ENCODE measurements at regions not wholly inside any gene's neighbourhood (a gene's known extent, or its start where the extent isn't known, plus 50 kb on each side); places are given as distances from the start of the nearest gene placed in this dataset.

DNA sequence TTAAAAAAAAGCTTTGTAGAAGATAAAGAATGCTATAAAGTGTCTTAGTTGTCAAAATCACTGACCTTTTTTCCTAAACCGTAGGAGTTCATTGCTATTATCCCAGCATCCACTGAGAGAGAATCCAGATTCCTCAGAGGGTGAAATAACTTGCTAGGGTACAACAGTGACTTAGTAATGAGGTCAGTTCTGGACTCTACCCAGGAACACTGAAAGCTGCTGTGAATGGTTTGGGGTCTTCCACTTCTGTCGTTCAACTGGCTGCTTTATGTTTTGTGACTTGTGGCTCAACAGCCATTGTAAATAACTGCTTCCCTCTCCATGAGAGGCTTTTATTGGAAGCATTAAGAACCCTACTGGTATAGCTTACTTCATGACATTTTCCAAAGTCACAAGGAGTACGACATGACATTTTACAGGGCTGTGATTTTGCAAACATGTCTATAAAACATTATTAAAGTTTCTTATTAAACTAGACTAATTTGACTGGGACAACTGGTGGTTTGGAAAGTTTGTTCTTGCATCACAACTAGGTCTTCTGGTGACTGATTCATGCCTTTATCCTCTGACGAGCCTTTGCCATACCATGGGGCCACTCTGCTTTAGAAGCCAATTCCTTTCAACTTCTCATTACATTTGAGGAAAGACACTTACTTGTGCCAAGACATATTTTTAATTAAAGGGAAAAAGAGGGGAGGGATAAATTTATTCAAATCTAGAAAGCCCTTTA lies 92.2 kb upstream of the CDH11 start:
- no peak for DNase-seq

DNA sequence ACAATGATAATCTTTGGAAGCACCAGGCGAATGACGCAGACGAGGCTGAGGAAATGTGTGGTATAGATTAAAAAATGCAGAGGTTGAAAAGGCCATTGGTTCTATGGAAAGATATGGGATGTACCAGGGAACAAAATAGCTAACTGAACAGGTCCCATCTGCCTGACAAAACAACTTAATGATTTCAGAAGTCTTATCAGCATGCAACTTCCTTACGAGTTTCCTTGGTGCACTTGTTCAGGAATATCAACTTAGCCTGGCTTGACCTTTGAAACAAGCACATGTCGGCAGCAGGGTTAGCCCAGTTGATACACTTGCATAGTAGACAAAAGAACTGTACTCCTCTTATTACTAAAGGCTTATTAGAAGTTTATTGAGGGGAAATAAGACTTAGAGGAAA lies 90.9 kb upstream of the CDH11 start:
- DNase-seq = no peak

DNA sequence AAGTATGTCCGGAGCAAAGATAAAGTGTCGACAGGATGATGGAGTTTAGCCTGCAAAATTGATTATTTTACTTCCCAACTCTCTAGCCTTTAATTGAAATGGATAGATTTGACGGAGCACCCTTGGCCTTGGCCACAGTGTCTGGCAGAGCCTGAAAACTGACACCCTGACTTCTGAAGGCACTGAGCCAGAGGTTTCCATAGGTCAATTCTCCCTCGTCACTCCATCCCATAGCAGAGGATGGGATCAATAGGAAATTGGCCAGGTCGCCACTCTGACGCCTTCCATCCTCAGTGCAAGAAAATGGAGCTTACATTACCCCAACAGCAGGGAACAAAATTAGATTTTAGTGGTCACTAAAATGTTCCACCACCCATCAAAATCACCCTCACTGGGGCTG lies 90.4 kb upstream of the CDH11 start:
- DNase-seq = no peak

DNA sequence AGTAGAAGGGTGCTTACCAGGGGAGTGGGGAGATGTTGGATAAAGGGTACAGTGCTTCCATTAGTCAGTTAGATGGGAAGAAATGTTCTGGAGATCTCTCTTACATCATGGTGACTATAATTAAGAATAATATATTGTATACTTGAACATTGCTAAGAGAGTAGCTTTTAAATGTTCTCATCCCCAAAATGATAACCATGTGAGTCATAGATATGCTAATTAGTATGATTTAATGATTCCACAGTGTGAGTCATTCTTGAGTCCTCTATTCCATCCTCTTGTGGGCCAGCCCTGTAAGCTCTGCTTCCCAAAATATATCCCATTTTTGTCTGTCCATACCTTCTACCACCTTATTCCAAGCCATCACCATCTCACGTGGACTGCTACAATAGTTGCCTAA lies 80.6 kb upstream of the CDH11 start:
- no peak for DNase-seq

DNA sequence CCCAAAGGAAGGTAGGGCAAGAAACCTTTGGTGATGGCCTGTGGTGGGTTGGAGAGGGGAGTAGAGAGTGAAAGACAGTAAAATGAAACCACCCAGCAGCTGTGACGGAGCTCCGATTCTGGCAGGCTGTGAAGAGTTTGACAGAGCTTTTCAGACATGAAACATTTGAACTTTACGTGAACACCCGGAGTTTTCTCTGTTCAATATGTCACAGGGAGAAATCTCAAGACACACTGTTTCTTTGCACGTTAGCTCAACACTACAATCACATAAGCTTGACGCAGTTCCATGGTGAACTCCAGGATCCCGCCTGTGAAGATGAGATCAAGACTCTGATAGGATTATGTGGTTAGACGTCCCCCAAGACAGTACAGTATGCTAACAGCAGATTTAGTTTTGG lies 79.6 kb upstream of the CDH11 start:
- no peak for DNase-seq

DNA sequence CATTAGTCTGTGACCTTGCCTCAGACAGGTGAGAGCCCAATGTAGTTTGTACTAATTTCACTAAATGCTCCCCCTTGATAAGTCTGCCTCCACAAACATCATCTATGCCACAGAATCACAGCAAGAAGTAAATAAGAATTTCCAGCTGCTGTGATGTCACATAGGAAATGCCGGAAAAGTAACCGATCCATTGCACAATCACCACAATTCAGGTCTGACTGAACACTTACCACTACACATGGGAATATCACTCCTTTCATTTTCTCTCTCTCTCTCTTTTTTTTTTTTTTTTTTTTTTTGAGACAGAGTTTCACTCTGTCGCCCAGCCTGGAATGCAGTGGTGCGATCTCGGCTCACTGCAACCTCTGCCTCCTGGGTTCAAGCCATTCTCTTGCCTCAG lies 79.0 kb upstream of the CDH11 start:
- DNase-seq = no peak

DNA sequence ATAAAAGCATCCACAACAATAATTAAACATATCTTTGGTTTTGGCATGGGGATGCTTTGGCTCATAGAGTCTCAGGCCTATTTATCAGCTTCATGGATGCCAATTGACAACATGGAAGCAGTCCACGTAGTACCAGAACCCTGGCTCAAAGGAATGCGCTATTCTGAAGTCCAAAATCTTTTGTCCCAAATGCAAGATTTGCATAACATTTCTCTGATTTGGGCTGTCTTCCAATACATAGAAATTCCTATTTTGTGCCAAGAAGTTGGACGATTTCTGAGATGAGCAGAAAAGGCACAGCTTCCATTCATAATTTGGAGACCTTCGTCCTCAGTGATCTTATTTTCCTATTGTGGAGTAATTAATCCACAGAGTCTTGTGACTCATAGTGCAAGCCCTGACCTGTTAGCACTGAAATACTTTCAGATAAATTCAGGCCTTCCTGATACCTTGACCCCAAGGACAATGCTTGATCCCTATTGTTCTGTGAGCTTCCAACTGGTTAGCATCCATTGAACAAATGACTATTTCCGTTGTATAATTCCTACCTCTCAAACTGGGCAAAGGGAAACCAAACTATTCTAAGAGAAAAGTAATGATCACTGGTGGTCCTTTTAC lies 78.4 kb upstream of the CDH11 start:
- DNase-seq = no peak

DNA sequence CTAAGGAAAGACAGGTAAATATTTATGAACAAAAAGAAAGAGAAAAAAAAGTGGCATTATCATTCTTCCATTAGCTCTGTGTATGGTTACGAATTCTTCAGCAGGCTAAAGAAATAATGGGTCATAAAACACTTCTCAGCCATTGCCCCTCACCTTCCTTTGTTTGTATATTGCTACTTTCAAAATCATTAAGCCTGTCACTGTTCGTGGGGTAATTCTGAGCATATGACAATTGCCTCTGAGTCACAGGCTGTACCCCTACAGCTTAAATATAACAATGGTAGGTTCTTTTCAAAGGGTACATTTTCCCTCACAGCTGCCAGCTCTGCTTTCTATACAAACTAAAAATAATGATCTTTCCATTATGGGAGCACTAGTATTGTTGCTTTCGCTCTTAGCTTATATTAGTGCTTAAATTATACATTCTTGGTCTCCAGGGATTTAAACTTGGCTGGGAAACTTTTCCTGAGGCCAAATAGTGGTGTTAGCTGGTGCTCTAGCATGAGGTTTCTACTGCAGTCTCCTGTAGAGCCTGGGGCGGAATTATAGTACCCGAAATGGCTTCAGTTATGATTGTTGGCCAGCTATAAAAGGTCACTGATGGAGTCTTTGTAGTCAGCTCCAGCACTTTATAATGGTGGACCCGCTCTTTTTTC lies 74.7 kb upstream of the CDH11 start:
- no peak for DNase-seq

DNA sequence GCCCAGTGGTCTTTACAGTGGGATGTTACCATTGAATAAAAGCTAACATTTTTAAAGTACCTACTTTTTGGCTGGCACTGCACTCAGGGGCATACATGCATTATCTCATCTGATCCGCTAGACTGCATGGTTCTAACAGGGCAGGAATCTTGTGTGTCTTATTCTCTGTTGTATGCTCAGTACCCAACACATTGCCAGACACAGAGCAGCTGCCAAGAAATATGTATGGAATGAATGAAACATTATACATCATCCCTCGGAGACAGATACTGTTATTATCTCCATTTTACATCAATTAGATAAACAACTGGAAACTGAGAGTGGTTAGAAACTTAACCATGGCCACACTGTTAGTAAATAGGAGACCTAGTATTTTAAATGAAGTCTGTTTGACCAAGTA lies 74.1 kb upstream of the CDH11 start:
- no peak for DNase-seq

DNA sequence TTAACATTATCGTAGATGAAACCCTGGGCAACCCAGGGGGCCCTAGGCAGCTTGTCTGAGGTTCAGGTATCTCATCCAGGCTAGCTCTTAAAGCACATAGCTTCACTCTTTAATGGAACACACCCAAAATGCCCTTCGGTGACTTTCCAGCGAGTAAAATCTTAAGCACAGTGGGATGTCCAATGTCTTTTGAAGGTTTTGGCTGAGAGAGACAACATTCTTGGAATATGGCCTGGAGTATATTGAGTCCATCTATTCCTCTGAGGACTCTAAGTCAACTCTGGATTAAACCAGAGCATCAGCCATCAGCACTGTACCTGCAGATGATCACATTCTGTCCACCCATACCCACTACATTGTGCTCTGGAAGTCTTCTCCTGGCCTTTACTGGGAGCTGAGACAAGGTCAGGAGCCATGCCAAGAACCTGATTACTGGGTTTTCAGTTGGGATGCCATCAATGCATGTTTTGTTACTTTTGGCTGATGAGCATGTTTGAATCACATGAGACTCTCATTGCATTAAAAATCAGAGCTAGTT lies 63.4 kb upstream of the CDH11 start:
- DNase-seq = no peak

DNA sequence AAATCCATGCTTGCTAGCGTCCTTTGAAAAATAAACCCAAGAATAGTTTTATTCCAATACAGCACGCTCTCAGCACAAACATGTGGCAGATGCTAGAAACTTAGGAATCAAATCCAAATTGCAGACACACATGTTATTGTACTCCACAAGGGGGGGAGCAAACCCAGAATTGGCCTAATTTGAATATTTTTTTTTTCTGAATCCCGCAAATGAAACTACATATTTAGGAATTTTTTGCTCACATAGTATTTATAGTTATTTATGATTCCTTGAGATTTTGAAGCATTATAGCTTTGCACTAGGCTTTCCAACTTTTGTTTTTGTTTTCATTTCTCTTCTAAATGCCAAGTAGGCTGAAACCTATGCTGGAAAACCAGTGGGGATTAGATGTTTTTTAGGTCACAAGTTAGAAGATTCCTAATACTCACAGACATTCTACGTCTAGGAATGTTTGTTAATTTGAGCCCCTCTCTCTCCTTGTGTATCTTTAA lies 59.3 kb upstream of the CDH11 start:
- no peak for DNase-seq

DNA sequence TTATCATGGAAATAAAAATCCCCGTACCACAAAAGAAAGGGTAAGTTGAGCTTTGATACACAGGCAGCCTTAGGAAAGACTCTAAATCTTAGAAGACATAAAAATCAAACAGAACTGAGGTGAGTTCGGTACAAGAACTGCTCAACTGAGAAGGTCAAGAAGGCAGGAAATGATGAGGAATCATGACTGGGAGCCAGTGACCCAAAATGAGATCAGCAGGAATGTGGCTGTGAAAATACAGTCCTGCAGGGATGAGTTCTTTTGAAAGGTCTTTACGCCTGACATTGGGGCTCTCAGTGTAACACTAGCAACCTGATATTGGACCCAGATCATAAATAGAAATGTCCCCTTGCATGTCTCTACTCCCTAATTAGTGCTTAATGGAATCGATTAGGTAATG lies 56.3 kb upstream of the CDH11 start:
- no peak for DNase-seq

DNA sequence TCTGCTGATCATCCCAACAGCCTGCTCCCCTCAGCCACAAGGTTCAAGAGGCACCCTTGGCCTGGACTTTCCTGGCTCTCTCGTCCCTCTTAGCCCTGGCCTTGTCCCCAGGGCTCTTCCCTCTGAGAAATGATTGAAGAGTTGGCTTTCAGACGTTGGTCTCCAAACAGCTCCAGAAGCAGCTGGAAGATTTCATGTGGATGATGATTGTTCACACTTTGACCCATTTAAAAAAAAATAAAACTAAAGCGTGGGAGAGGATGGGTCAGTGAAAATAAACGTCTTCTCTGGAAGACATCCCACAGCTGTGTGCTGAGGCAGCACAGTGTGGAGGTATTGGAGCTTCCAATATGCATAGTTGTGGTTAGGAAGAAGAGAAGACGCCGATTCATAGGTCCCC lies 54.7 kb upstream of the CDH11 start:
- DNase-seq = no peak

DNA sequence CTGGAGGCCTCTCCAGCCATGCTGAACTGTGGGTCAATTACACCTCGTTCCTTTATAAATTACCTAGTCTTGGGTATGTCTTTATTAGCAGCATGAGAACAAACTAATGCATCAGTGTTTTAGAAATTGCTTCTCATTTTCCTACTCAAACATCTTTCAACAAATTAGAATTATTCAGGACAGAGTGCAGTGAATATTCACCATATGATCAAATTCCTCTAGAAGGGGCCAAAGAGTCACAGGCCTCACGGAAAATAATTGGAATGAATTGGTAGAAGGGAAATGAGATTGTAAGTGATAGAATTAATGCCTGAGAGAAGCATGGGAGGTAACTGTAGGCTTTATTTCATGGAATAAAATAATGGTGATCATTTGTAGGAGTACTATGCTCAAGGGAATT lies 50.5 kb upstream of the CDH11 start:
- no peak for DNase-seq

Measured in GF-D8 (cell line).